HepG2 (cell line): ENCODE measurements at regions not wholly inside any gene's neighbourhood (a gene's known extent, or its start where the extent isn't known, plus 50 kb on each side); places are given as distances from the start of the nearest gene placed in this dataset.
A peak's percentile ranks its signal among the peaks of the same experiment; 100 is the strongest.

Experiments
- DZIP1 ChIP-seq: sonication (generic); formaldehyde crosslinking; IDR thresholded peaks from 2 replicates; pipeline ENCODE4 v1.5.0; 2020; ENCODE audit warnings: mild to moderate bottlenecking, missing genetic modification reagents
- ISL2 ChIP-seq: sonication (generic); formaldehyde crosslinking; IDR thresholded peaks from 2 replicates; pipeline ENCODE4 v1.5.0; 2020; ENCODE audit warnings: missing genetic modification reagents
- KLF15 ChIP-seq: sonication (generic); formaldehyde crosslinking; IDR thresholded peaks from 2 replicates; pipeline ENCODE4 v1.8.1; 2023; ENCODE audit warnings: borderline replicate concordance, mild to moderate bottlenecking, inconsistent platforms, missing genetic modification reagents, mixed read lengths
- MAFK ChIP-seq, 2 experiments: IDR thresholded peaks in 1 of 2; conservative IDR thresholded peaks in 1 of 2; 2 replicates each; pipeline ENCODE4 v1.6.1; 2011; ENCODE audit warnings: improper control_type of control experiment in 2 of 2, low read length in 2 of 2
- RBM22 ChIP-seq: fragments of 200-400 bp; formaldehyde crosslinking; optimal IDR thresholded peaks from 2 replicates; pipeline ENCODE3; 2017; ENCODE audit warnings: mild to moderate bottlenecking, low read length, moderate library complexity
- TERF1 ChIP-seq: sonication (generic); formaldehyde crosslinking; IDR thresholded peaks from 2 replicates; pipeline ENCODE4 v1.8.0; 2022; ENCODE audit warnings: mild to moderate bottlenecking, missing genetic modification reagents, moderate library complexity
- ZMYM2 ChIP-seq: sonication (generic); formaldehyde crosslinking; IDR thresholded peaks from 2 replicates; pipeline ENCODE4 v1.8.0; 2022; ENCODE audit warnings: mild to moderate bottlenecking, missing genetic modification reagents
- ZNF274 ChIP-seq: sonication (generic); formaldehyde crosslinking; IDR thresholded peaks from 2 replicates; pipeline ENCODE4 v1.5.1; 2020; ENCODE audit warnings: mild to moderate bottlenecking, missing genetic modification reagents
- ZNF3 ChIP-seq: IDR thresholded peaks from 2 replicates; pipeline ENCODE4 v1.7.0; 2017; ENCODE audit warnings: inconsistent platforms
- ZNF567 ChIP-seq: sonication (generic); formaldehyde crosslinking; IDR thresholded peaks from 2 replicates; pipeline ENCODE4 v1.8.1; 2023; ENCODE audit warnings: mild to moderate bottlenecking, missing genetic modification reagents, borderline replicate concordance
- ZNF607 ChIP-seq: sonication (generic); formaldehyde crosslinking; IDR thresholded peaks from 2 replicates; pipeline ENCODE4 v1.5.1; 2020; ENCODE audit warnings: missing genetic modification reagents, mild to moderate bottlenecking, borderline replicate concordance
- TF ChIP-seq, protein P1 (sequence below): sonication (generic); formaldehyde crosslinking; IDR thresholded peaks from 2 replicates; pipeline ENCODE4 v1.5.0; 2020; ENCODE audit warnings: mild to moderate bottlenecking, missing genetic modification reagents, borderline replicate concordance
- TF ChIP-seq, protein P2 (sequence below): IDR thresholded peaks from 2 replicates; pipeline ENCODE4 v1.6.1; 2012; ENCODE audit warnings: inconsistent platforms
- TF ChIP-seq, protein P3 (sequence below): sonication (generic); formaldehyde crosslinking; IDR thresholded peaks from 2 replicates; pipeline ENCODE4 v1.4.0; 2020; ENCODE audit warnings: missing genetic modification reagents

DNA sequence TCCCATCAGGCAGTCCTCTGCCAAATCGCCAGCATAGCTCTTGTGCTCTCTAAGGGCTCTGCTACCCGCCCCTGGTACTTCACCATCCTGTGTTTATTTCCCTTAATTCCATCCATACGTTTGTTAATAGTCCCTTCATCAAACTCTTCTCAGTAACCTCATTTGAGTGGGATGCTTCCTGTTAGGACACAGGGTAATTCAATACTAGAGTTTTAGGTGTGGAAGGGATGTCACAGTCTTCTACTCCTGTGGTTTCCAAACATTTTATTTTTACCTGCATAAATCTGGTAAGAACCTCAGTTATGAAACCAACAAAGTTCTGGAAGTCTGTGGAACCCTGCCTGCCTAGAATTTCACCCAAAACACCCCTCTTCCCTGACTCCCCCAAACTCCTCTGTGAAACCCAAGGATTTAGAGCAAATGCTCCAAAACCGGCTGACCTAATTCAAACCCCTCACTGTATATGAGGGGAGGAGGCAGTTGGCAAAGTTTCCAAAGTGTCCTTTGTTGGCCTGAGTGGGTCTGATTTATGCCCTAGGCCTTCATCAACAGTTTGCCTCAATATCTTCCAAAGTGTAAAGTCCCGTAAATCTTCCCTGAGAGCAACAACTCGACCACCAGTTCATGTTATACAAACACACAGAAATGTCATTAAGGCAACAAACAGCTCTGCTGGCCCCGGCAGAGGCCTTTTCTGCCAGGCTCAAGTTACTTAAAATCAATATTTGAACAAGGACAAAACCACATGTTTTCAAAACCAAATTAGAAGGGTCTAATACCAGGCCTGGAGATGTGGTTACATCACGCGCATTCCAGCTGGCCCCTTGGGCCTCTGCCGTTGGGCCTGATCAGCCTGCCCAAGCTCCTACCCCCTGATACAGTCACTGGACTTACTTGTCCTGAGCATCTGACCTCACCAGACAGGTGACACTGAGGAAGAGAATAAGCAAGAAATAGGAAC lies 82.4 kb upstream of the FGGY start (continued):
- TF ChIP-seq, protein P1, sequence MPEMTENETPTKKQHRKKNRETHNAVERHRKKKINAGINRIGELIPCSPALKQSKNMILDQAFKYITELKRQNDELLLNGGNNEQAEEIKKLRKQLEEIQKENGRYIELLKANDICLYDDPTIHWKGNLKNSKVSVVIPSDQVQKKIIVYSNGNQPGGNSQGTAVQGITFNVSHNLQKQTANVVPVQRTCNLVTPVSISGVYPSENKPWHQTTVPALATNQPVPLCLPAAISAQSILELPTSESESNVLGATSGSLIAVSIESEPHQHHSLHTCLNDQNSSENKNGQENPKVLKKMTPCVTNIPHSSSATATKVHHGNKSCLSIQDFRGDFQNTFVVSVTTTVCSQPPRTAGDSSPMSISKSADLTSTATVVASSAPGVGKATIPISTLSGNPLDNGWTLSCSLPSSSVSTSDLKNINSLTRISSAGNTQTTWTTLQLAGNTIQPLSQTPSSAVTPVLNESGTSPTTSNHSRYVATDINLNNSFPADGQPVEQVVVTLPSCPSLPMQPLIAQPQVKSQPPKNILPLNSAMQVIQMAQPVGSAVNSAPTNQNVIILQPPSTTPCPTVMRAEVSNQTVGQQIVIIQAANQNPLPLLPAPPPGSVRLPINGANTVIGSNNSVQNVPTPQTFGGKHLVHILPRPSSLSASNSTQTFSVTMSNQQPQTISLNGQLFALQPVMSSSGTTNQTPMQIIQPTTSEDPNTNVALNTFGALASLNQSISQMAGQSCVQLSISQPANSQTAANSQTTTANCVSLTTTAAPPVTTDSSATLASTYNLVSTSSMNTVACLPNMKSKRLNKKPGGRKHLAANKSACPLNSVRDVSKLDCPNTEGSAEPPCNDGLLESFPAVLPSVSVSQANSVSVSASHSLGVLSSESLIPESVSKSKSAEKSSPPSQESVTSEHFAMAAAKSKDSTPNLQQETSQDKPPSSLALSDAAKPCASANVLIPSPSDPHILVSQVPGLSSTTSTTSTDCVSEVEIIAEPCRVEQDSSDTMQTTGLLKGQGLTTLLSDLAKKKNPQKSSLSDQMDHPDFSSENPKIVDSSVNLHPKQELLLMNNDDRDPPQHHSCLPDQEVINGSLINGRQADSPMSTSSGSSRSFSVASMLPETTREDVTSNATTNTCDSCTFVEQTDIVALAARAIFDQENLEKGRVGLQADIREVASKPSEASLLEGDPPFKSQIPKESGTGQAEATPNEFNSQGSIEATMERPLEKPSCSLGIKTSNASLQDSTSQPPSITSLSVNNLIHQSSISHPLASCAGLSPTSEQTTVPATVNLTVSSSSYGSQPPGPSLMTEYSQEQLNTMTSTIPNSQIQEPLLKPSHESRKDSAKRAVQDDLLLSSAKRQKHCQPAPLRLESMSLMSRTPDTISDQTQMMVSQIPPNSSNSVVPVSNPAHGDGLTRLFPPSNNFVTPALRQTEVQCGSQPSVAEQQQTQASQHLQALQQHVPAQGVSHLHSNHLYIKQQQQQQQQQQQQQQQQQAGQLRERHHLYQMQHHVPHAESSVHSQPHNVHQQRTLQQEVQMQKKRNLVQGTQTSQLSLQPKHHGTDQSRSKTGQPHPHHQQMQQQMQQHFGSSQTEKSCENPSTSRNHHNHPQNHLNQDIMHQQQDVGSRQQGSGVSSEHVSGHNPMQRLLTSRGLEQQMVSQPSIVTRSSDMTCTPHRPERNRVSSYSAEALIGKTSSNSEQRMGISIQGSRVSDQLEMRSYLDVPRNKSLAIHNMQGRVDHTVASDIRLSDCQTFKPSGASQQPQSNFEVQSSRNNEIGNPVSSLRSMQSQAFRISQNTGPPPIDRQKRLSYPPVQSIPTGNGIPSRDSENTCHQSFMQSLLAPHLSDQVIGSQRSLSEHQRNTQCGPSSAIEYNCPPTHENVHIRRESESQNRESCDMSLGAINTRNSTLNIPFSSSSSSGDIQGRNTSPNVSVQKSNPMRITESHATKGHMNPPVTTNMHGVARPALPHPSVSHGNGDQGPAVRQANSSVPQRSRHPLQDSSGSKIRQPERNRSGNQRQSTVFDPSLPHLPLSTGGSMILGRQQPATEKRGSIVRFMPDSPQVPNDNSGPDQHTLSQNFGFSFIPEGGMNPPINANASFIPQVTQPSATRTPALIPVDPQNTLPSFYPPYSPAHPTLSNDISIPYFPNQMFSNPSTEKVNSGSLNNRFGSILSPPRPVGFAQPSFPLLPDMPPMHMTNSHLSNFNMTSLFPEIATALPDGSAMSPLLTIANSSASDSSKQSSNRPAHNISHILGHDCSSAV (CRISPR knock-in tag): no peak
- no peak for TF ChIP-seq TERF1 (CRISPR knock-in tag)
- TF ChIP-seq KLF15 (CRISPR knock-in tag): no peak
- TF ChIP-seq MAFK (conservative IDR thresholded peaks at IDR 0.05 in 1 of 2, IDR thresholded peaks at IDR 0.05 in 1 of 2; ENCODE audit: low read length in 2 of 2): peak in 1 of 2 experiments; percentile 0; a peak in 1 of 4 replicates
- no peak for TF ChIP-seq RBM22
- peak; percentile 70; the same call in 1 of the 2 replicates for TF ChIP-seq ZNF274 (CRISPR knock-in tag)
- TF ChIP-seq, protein P2, sequence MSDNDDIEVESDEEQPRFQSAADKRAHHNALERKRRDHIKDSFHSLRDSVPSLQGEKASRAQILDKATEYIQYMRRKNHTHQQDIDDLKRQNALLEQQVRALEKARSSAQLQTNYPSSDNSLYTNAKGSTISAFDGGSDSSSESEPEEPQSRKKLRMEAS: peak; percentile 69
- peak; percentile 85 for TF ChIP-seq ZMYM2 (CRISPR knock-in tag)
- TF ChIP-seq DZIP1 (CRISPR knock-in tag): no peak
- TF ChIP-seq, protein P3, sequence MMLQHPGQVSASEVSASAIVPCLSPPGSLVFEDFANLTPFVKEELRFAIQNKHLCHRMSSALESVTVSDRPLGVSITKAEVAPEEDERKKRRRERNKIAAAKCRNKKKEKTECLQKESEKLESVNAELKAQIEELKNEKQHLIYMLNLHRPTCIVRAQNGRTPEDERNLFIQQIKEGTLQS (CRISPR knock-in tag): peak; percentile 86
- TF ChIP-seq ZNF567 (CRISPR knock-in tag): no peak
- TF ChIP-seq ZNF3 (CRISPR knock-in tag): peak; percentile 86
- TF ChIP-seq ISL2 (CRISPR knock-in tag): peak; percentile 96
- 0 out of 2 replicates have a peak, but pooled peaks have one; percentile 44 for TF ChIP-seq ZNF607 (CRISPR knock-in tag)
